ENCODE measurements at regions not wholly inside any gene's neighbourhood (a gene's known extent, or its start where the extent isn't known, plus 50 kb on each side); places are given as distances from the start of the nearest gene placed in this dataset.

- Histone ChIP-seq H3K4me1 (no peaks in the 10 kb centered on the region), H3K36me3 (ENCODE audit: control insufficient read depth, insufficient read depth, low read length) (no peaks in the 10 kb centered on the region), H3K4me3 (ENCODE audit: low read depth, low read length) (no peak overlapping the region), H3K9me3 (no peaks in the 10 kb centered on the region), H3K27me3 (replicated peaks; ENCODE audit: control insufficient read depth, insufficient read depth, low read length) (no peaks in the 10 kb centered on the region)
- ChIA-PET POLR2A (no interaction called here), CTCF (no interaction called here)
- Mint-ChIP-seq H3K4me3 (ENCODE audit: unreplicated experiment) (no peak overlapping the region), H3K4me1 (ENCODE audit: low read depth, unreplicated experiment) (no peaks in the 10 kb centered on the region), H3K27me3 (ENCODE audit: insufficient read depth, unreplicated experiment) (no peaks in the 10 kb centered on the region), H3K36me3 (ENCODE audit: insufficient read depth, unreplicated experiment) (no peaks in the 10 kb centered on the region), H3K27ac (ENCODE audit: unreplicated experiment) (no peak overlapping the region), H3K9me3 (ENCODE audit: unreplicated experiment) (no peaks in the 10 kb centered on the region)
- no TSS peak for BruUV-seq (replicated peaks)
- no peak for DNase-seq
- TF ChIP-seq CTCF (IDR thresholded peaks at IDR 0.05; ENCODE audit: insufficient read depth in 1 of 2, low read depth in 1 of 2, low read length in 1 of 2, severe bottlenecking in 1 of 2, unreplicated experiment in 1 of 2): no peak
- intact Hi-C loops (cut with micrococcal nuclease; ENCODE audit: unreplicated experiment): no loop called here
These were observed 377.1 kb downstream of the ACTL7B start for GRCh38 chr9:108478431-108479332.

GRCh38 chr9:108477529-108478006 lies 378.2 kb downstream of the ACTL7B start:
- Histone ChIP-seq H3K4me3 (ENCODE audit: low read depth, low read length) (no peak overlapping the region), H3K9me3 (no peaks in the 10 kb centered on the region), H3K4me1 (no peaks in the 10 kb centered on the region), H3K36me3 (ENCODE audit: control insufficient read depth, insufficient read depth, low read length) (no peaks in the 10 kb centered on the region), H3K27me3 (replicated peaks; ENCODE audit: control insufficient read depth, insufficient read depth, low read length) (no peaks in the 10 kb centered on the region)
- Mint-ChIP-seq H3K36me3 (ENCODE audit: insufficient read depth, unreplicated experiment) (no peaks in the 10 kb centered on the region), H3K4me3 (ENCODE audit: unreplicated experiment) (no peak overlapping the region), H3K9me3 (ENCODE audit: unreplicated experiment) (no peaks in the 10 kb centered on the region), H3K27me3 (ENCODE audit: insufficient read depth, unreplicated experiment) (no peaks in the 10 kb centered on the region), H3K4me1 (ENCODE audit: low read depth, unreplicated experiment) (peaks cover 7% of the 10 kb centered on the region), H3K27ac (ENCODE audit: unreplicated experiment) (no peak overlapping the region)
- intact Hi-C loops (cut with micrococcal nuclease; ENCODE audit: unreplicated experiment): no loop called here
- TF ChIP-seq CTCF (IDR thresholded peaks at IDR 0.05; ENCODE audit: insufficient read depth in 1 of 2, low read depth in 1 of 2, low read length in 1 of 2, severe bottlenecking in 1 of 2, unreplicated experiment in 1 of 2): no peak
- no peak for DNase-seq
- ChIA-PET CTCF (no interaction called here), POLR2A (no interaction called here)
- no TSS peak for BruUV-seq (replicated peaks)

GRCh38 chr9:108476574-108476973 lies 379.2 kb downstream of the ACTL7B start:
- no peaks in the 10 kb centered on the region for H3K36me3 ChIP-seq (ENCODE audit: control insufficient read depth, insufficient read depth, low read length)
- CTCF ChIA-PET: no interaction called here
- H3K27me3 ChIP-seq (replicated peaks; ENCODE audit: control insufficient read depth, insufficient read depth, low read length): no peaks in the 10 kb centered on the region
- H3K4me3 Mint-ChIP-seq (ENCODE audit: unreplicated experiment): no peak overlapping the region
- no peaks in the 10 kb centered on the region for H3K36me3 Mint-ChIP-seq (ENCODE audit: insufficient read depth, unreplicated experiment)
- H3K9me3 ChIP-seq: no peaks in the 10 kb centered on the region
- H3K4me3 ChIP-seq (ENCODE audit: low read depth, low read length): no peak overlapping the region
- POLR2A ChIA-PET: no interaction called here
- no peaks in the 10 kb centered on the region for H3K9me3 Mint-ChIP-seq (ENCODE audit: unreplicated experiment)
- intact Hi-C loops (cut with micrococcal nuclease; ENCODE audit: unreplicated experiment): no loop called here
- DNase-seq: no peak
- no peak overlapping the region for H3K27ac Mint-ChIP-seq (ENCODE audit: unreplicated experiment)
- peaks cover 7% of the 10 kb centered on the region for H3K4me1 Mint-ChIP-seq (ENCODE audit: low read depth, unreplicated experiment)
- H3K27me3 Mint-ChIP-seq (ENCODE audit: insufficient read depth, unreplicated experiment): no peaks in the 10 kb centered on the region
- no peak for TF ChIP-seq CTCF (IDR thresholded peaks at IDR 0.05; ENCODE audit: insufficient read depth in 1 of 2, low read depth in 1 of 2, low read length in 1 of 2, severe bottlenecking in 1 of 2, unreplicated experiment in 1 of 2)
- BruUV-seq (replicated peaks): no TSS peak
- H3K4me1 ChIP-seq: no peaks in the 10 kb centered on the region

Measured in Caco-2 (cell line).